PC-3 (cell line): ENCODE measurements at regions not wholly inside any gene's neighbourhood (a gene's known extent, or its start where the extent isn't known, plus 50 kb on each side); places are given as distances from the start of the nearest gene placed in this dataset.

Source experiments
- ATAC-seq: fragments of 200-7000 bp; cut with Tn5 transposase; 2 replicates; pipeline ENCODE4 v1.9.1; 2020; ENCODE audit warnings: mild to moderate bottlenecking, moderate library complexity
- BruUV-seq: library from RNA; stranded (reverse); fragments of 400-500 nt; replicated peaks from 2 replicates; lab custom pipeline; 2021; lab: Mats Ljungman, UMichigan
- CTCF ChIA-PET: fragments of 300-600 bp; sonication (Branson Sonifier 250); formaldehyde crosslinking; loops from one replicate; lab custom pipeline; 2022; ENCODE audit warnings: antibody characterized with exemption; lab: Charles Lee
- POLR2A ChIA-PET: fragments of 300-600 bp; sonication (Branson Sonifier 250); formaldehyde crosslinking; loops from one replicate; lab custom pipeline; 2022; ENCODE audit warnings: antibody characterized with exemption; ENCODE audit not compliant: unreplicated experiment; lab: Charles Lee
- DNase-seq: peaks from one replicate; pipeline ENCODE4 v3.0.0-alpha.2; 2015
- H2AFZ ChIP-seq: fragments of 300-600 bp; sonication (generic); 2 replicates; pipeline ENCODE4 v1.6.0; 2016; ENCODE audit warnings: antibody characterized with exemption, low read length
- H3F3A ChIP-seq: fragments of 300-600 bp; sonication (generic); one replicate; pipeline ENCODE4 v1.6.0; 2017; ENCODE audit warnings: antibody characterized with exemption, low read length, control low read depth, mild to moderate bottlenecking; ENCODE audit not compliant: unreplicated experiment
- H3K27ac ChIP-seq: fragments of 300-600 bp; sonication (generic); 2 replicates; pipeline ENCODE4 v1.5.1; 2016; ENCODE audit warnings: mild to moderate bottlenecking, low read length
- H3K27me3 ChIP-seq: fragments of 300-600 bp; sonication (generic); 2 replicates; pipeline ENCODE4 v1.6.1; 2016; ENCODE audit warnings: low read length, mixed read lengths
- H3K36me3 ChIP-seq: fragments of 300-600 bp; sonication (generic); 2 replicates; pipeline ENCODE4 v1.6.1; 2016; ENCODE audit warnings: low read depth, mixed run types, low read length, mixed read lengths
- H3K4me1 ChIP-seq: fragments of 300-600 bp; sonication (generic); 2 replicates; pipeline ENCODE4 v1.5.1; 2016; ENCODE audit warnings: low read length; ENCODE audit not compliant: insufficient read depth
- H3K4me2 ChIP-seq: fragments of 300-600 bp; sonication (generic); 2 replicates; pipeline ENCODE4 v1.6.0; 2016; ENCODE audit warnings: low read length
- H3K4me3 ChIP-seq: fragments of 300-600 bp; sonication (generic); 2 replicates; pipeline ENCODE4 v1.5.1; 2016; ENCODE audit warnings: mild to moderate bottlenecking, low read length, mixed read lengths
- H3K79me2 ChIP-seq: fragments of 300-600 bp; sonication (generic); 2 replicates; pipeline ENCODE4 v1.6.1; 2017; ENCODE audit warnings: low read length, mixed read lengths
- H3K9ac ChIP-seq: fragments of 300-600 bp; sonication (generic); 2 replicates; pipeline ENCODE4 v1.6.0; 2016; ENCODE audit warnings: mild to moderate bottlenecking, low read length
- H3K9me2 ChIP-seq: fragments of 300-600 bp; sonication (generic); replicated peaks from 2 replicates; pipeline ENCODE4 v1.6.1; 2016; ENCODE audit warnings: mixed run types, low read length, mixed read lengths
- H3K9me3 ChIP-seq: fragments of 300-600 bp; sonication (generic); 2 replicates; pipeline ENCODE4 v1.6.1; 2016; ENCODE audit warnings: low read length, mixed read lengths
- H4K20me1 ChIP-seq: fragments of 300-600 bp; sonication (generic); 2 replicates; pipeline ENCODE4 v1.6.1; 2016; ENCODE audit warnings: low read length, mixed read lengths
- CTCF ChIP-seq: fragments of 300-600 bp; sonication (generic); conservative IDR thresholded peaks from 2 replicates; pipeline ENCODE4 v1.5.1; 2017; ENCODE audit warnings: antibody characterized with exemption, low read depth, mild to moderate bottlenecking, low read length
- EZH2 ChIP-seq: fragments of 300-600 bp; sonication (generic); IDR thresholded peaks from one replicate; pipeline ENCODE4 v1.6.1; 2017; ENCODE audit warnings: antibody characterized with exemption, mild to moderate bottlenecking, low read length; ENCODE audit not compliant: unreplicated experiment
- EZH2phosphoT487 ChIP-seq: fragments of 300-600 bp; sonication (generic); IDR thresholded peaks from 2 replicates; pipeline ENCODE4 v1.6.1; 2018; ENCODE audit warnings: mild to moderate bottlenecking, antibody characterized with exemption, low read length, borderline replicate concordance
- intact Hi-C: fragments of 100-400 bp; cut with micrococcal nuclease; formaldehyde crosslinking; loops from 2 replicates; pipeline ENCODE4 v1.9.0; 2023

- Histone ChIP-seq H3F3A (no peaks in the 10 kb centered on the region), H3K9me3 (no peaks in the 10 kb centered on the region), H3K36me3 (no peaks in the 10 kb centered on the region), H3K9me2 (no peaks in the 10 kb centered on the region), H3K4me3 (no peak overlapping the region), H2AFZ (no peak overlapping the region), H4K20me1 (no peaks in the 10 kb centered on the region), H3K27me3 (peaks cover 7% of the 10 kb centered on the region; the same call in 1 of the 2 replicates), H3K4me2 (no peak overlapping the region), H3K27ac (no peak overlapping the region), H3K4me1 (no peaks in the 10 kb centered on the region), H3K9ac (no peak overlapping the region), H3K79me2 (no peaks in the 10 kb centered on the region)
- POLR2A ChIA-PET, result no interaction called here
- DNase-seq (no peak), ATAC-seq (no peak)
- CTCF ChIA-PET, result no interaction called here
- BruUV-seq, result no TSS peak
- intact Hi-C loops, result no loop called here
- TF ChIP-seq EZH2phosphoT487 (no peak), EZH2 (no peak)
Measured at GRCh38 chr14:98840511-98840910, 431.5 kb downstream of the BCL11B start.

- no peaks in the 10 kb centered on the region for H3K9me3 ChIP-seq
- H3K27ac ChIP-seq, result no peak overlapping the region
- H3K9ac ChIP-seq, result no peak overlapping the region
- H3K36me3 ChIP-seq, result no peaks in the 10 kb centered on the region
- no peak overlapping the region for H3K4me2 ChIP-seq
- H2AFZ ChIP-seq, result no peak overlapping the region
- CTCF ChIA-PET, result no interaction called here
- no peak for TF ChIP-seq EZH2
- no peak for TF ChIP-seq EZH2phosphoT487
- no peak for TF ChIP-seq CTCF
- H3K79me2 ChIP-seq, result no peaks in the 10 kb centered on the region
- intact Hi-C loops, result no loop called here
- H3K9me2 ChIP-seq, result no peaks in the 10 kb centered on the region
- ATAC-seq, result no peak
- H3F3A ChIP-seq, result no peaks in the 10 kb centered on the region
- no peak overlapping the region for H3K4me3 ChIP-seq
- DNase-seq, result no peak
- POLR2A ChIA-PET, result no interaction called here
- no peaks in the 10 kb centered on the region for H3K4me1 ChIP-seq
- H3K27me3 ChIP-seq, result no peaks in the 10 kb centered on the region
- no peaks in the 10 kb centered on the region for H4K20me1 ChIP-seq
- BruUV-seq, result no TSS peak
Measured at GRCh38 chr14:98844456-98844855, 427.5 kb downstream of the BCL11B start.

- Histone ChIP-seq H3K9me3 (no peaks in the 10 kb centered on the region), H3K4me3 (no peak overlapping the region), H3K27me3 (peaks cover 4% of the 10 kb centered on the region; the same call in 1 of the 2 replicates), H3K9ac (no peak overlapping the region), H3F3A (no peaks in the 10 kb centered on the region), H3K36me3 (no peaks in the 10 kb centered on the region), H3K27ac (no peak overlapping the region), H3K9me2 (no peaks in the 10 kb centered on the region), H3K4me2 (no peak overlapping the region), H3K4me1 (no peaks in the 10 kb centered on the region), H3K79me2 (no peaks in the 10 kb centered on the region), H2AFZ (no peak overlapping the region), H4K20me1 (no peaks in the 10 kb centered on the region)
- CTCF ChIA-PET, result no interaction called here
- no peak for TF ChIP-seq EZH2
- TF ChIP-seq EZH2phosphoT487, result no peak
- no peak for TF ChIP-seq CTCF
- DNase-seq, result no peak
- POLR2A ChIA-PET, result no interaction called here
- no peak for ATAC-seq
- no TSS peak for BruUV-seq
- intact Hi-C loops, result no loop called here
Measured at GRCh38 chr14:98847521-98848468, 424.2 kb downstream of the BCL11B start.
